GM19023 (cell line): ENCODE measurements at regions not wholly inside any gene's neighbourhood (a gene's known extent, or its start where the extent isn't known, plus 50 kb on each side); places are given as distances from the start of the nearest gene placed in this dataset.
A peak's percentile ranks its signal among the peaks of the same experiment; 100 is the strongest.
"Not testable (repeated sequence)": the region's sequence is repeated elsewhere in the genome, so short reads cannot be mapped to it uniquely, and the experiment has no call there.

ENCODE experiments used
- ATAC-seq: cut with Tn5 transposase; IDR thresholded peaks from one replicate; pipeline ENCODE4 v1.9.1; 2021; ENCODE audit warnings: mild to moderate bottlenecking, moderate library complexity; ENCODE audit not compliant: unreplicated experiment

DNA sequence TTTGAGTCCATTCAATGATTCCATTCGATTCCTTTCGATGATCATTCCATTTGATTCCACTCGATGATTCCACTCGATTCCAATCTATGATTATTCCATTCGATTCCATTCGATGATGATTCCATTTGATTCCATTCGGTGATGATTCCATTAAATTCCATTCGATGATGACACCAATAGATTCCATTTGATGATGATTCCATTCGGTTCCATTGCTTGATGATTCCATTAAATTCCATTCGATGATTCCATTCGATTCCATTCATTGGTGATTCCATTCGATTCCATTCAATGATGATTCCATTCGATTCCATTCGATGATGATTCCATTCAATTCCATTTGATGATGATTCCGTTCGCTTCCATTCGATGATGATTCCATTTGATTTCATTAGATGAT lies 1104.1 kb downstream of the RPIA start:
- ATAC-seq = not testable (repeated sequence)

- ATAC-seq = no peak
Measured at GRCh38 chr2:89797320-89798038, 1106.0 kb downstream of the RPIA start.

- ATAC-seq = not testable (repeated sequence)
Measured at GRCh38 chr2:89801207-89801606, 1109.7 kb downstream of the RPIA start.

DNA sequence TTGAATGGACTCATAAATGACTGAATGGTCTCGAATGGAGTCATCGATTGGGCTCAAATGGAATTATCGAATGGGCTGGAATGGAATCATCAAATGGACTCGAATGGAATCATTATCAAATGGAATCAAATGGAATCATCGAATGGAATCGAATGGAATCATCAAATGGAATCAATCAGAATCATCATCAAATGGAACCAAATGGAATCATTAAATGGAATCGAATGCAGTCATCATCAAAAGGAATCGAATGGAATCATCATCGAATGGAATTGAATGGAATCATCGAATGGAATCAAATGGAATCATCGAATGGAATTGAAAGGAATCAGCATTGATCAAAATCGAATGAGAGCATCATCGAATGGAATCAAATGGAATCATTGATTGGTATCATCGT lies 1114.9 kb downstream of the RPIA start:
- ATAC-seq = not testable (repeated sequence)

GRCh38 chr2:89811295-89811694 lies 1119.8 kb downstream of the RPIA start:
- no peak for ATAC-seq

- not testable (repeated sequence) for ATAC-seq
Measured at GRCh38 chr2:89811910-89812309, 1120.4 kb downstream of the RPIA start.

- not testable (repeated sequence) for ATAC-seq
Measured at GRCh38 chr2:89814359-89814758, 1122.9 kb downstream of the RPIA start.

DNA sequence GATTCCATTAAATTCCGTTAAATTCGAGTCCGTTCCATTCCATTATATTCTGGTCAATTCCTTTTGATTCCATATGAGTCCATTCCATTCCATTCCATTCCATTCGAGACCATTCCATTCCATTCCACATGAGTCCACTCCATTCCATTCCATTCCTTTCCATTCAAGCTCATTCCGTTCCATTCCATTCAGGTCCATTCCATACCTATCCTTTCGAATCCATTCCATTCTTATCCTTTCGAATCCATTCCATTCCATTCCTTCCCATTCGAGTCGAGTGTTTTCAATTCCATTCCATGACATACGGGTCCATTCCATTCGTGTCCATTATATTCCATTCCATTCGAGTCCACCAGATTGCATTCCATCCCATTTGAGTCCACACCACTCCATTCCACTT lies 1127.4 kb downstream of the RPIA start:
- no peak for ATAC-seq

DNA sequence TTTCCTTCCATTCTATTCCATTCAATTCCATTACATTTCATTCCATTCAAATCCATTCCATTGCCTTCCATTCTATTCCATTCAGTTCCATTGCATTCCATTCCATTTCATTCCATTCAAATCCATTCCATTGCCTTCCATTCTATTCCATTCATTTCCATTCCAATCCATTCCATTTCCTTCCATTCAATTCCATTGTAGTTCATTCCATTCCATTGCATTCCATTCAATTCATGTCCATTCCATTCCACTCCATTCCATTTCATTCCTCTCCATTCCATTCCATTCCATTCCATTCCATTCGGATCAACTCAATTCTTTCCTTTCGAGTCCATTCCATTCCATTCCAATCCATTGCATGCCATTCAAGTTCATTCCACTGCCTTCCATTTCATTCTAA lies 1128.3 kb downstream of the RPIA start:
- ATAC-seq = no peak

- ATAC-seq = no peak
Measured at GRCh38 chr2:89820248-89820647, 1128.8 kb downstream of the RPIA start.

DNA sequence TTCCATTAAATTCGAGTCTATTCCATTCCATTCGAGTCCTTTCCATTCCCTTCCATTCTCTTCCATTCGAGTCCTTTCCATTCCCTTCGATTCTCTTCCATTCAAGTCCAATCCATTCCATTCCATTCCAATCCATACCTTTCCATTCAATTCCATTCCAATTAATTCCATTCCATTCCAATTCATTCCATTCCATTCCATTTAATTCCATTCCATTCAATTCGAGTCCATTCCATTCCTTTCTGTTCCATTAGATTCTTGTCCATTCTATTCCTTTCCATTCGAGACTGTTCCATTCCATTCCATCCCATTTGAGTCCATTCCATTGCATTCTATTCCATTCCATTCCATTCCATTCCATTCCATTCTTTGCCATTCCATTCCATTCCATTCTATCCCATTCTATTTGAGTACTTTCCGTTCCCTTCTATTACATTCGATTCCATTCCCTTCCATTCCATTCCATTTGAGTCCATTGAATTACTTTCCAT lies 1130.0 kb downstream of the RPIA start:
- no peak for ATAC-seq

DNA sequence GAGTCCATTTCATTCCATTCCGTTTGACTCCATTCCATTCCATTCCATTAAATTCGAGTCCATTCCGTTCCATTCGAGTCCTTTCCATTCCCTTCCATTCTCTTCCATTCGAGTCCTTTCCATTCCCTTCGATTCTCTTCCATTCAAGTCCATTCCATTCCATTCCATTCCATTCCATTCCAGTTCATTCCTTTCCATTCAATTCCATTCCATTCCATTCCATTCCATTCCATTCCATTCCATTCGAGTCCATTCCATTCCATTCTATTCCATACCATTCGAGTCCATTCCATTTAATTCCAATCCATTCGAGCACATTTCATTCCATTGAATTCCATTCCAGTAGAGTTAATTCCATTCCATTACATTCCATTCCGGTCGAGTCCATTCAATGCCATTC lies 1130.9 kb downstream of the RPIA start:
- not testable (repeated sequence) for ATAC-seq

GRCh38 chr2:89823556-89823955 lies 1132.1 kb downstream of the RPIA start:
- no peak for ATAC-seq

DNA sequence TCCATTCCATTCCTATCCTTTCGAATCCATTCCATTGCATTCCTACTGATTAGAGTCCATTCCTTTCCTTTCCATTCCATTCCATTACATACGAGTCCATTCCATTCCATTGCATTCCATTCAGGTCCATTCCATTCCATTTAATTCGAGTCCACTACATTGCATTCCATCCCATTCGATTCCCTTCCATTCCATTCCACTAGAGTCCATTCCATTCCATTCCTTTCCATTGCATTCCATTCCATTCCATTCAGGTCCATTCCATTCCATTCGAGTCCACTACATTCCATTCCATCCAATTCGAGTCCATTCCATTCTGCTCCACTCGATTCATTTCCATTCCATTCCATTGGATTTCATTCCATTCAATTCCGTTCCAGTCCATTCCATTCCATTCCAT lies 1133.6 kb downstream of the RPIA start:
- ATAC-seq = no peak

DNA sequence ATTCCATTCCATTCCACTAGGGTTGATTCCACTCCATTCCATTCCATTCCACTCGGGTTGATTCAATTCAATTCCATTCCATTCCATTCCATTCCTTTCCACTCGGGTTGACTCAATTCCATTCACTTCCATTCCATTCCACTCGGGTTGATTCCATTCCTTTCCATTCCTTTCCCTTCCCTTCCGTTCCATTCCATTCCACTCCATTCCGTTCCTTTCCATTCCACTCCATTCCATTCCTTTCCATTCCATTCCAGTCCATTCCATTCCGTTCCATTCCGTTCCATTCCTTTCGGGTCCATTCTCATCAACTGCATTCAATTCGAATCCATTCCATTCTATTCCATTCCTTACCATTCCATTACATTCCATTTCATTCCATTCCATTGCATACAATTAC lies 1135.3 kb downstream of the RPIA start:
- ATAC-seq = not testable (repeated sequence)

- not testable (repeated sequence) for ATAC-seq
Measured at GRCh38 chr2:89827829-89828228, 1136.4 kb downstream of the RPIA start.

GRCh38 chr2:89828416-89828815 lies 1136.9 kb downstream of the RPIA start:
- ATAC-seq = not testable (repeated sequence)

DNA sequence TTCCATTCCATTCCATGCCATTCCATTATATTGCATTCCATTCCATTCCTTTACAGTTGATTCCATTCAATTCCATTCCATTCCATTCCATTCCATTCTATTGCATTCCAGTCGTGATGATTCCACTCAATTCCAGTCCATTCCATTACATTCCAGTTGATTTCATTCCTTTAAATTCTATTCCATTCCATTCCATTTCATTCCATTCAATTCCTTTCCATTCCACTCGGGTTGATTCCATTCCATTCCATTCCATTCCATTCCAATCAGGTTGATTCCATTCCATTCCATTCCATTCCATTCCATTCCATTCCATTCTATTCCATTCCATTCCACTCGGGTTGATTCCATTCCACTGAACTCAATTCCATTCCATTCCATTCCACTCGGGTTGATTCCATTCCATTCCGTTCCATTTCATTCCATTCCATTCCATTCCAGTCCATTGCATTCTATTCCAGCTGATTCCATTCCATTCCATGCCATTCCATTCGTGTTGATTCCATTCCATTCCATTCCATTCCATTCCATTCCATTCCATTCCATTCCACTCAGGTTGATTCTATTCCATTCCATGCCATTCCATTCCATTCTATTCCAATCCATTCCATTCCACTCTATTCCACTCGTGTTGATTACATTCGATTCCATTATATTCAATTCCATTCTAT lies 1137.6 kb downstream of the RPIA start:
- peak; percentile 24 for ATAC-seq

DNA sequence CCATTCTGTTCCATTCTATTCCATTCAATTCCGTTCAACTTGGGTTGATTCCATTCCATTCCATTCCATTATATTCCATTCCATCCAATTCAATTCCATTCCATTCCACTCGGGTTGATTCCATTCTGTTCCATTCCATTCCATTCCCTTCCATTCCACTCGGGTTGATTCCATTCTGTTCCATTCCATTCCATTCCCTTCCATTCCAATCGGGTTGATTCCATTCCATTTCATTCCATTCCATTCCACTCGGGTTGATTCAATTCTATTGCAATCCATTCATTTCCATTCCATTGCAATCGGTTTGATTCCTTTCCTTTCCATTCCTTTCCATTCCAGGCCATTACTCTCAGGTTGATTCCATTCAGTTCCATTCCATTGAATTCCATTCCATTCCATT lies 1138.4 kb downstream of the RPIA start:
- no peak for ATAC-seq

GRCh38 chr2:89830341-89831218 lies 1139.1 kb downstream of the RPIA start:
- ATAC-seq = not testable (repeated sequence)
